ENCODE measurements at regions not wholly inside any gene's neighbourhood (a gene's known extent, or its start where the extent isn't known, plus 50 kb on each side); places are given as distances from the start of the nearest gene placed in this dataset.

GRCh38 chr5:2281446-2281845 lies 398.7 kb upstream of the IRX4 start:
- in situ Hi-C loops (cut with HindIII; ENCODE audit: low sequenced_read_pairs), result no loop called here

GRCh38 chr5:2280318-2280717 lies 397.6 kb upstream of the IRX4 start:
- in situ Hi-C loops (cut with HindIII; ENCODE audit: low sequenced_read_pairs), result no loop called here

- in situ Hi-C loops (cut with HindIII; ENCODE audit: low sequenced_read_pairs), result no loop called here
Observed at GRCh38 chr5:2278825-2279456, 396.2 kb upstream of the IRX4 start.

- in situ Hi-C loops (cut with HindIII; ENCODE audit: low sequenced_read_pairs), result no loop called here
Observed at GRCh38 chr5:2277886-2278285, 395.2 kb upstream of the IRX4 start.

- in situ Hi-C loops (cut with HindIII; ENCODE audit: low sequenced_read_pairs), result no loop called here
Observed at GRCh38 chr5:2276101-2276500, 393.4 kb upstream of the IRX4 start.

- in situ Hi-C loops (cut with HindIII; ENCODE audit: low sequenced_read_pairs), result no loop called here
Observed at GRCh38 chr5:2272755-2273154, 390.0 kb upstream of the IRX4 start.

GRCh38 chr5:2272039-2272438 lies 389.3 kb upstream of the IRX4 start:
- in situ Hi-C loops (cut with HindIII; ENCODE audit: low sequenced_read_pairs), result no loop called here

- in situ Hi-C loops (cut with HindIII; ENCODE audit: low sequenced_read_pairs), result no loop called here
Observed at GRCh38 chr5:2271316-2271715, 388.6 kb upstream of the IRX4 start.

GRCh38 chr5:2270467-2270866 lies 387.7 kb upstream of the IRX4 start:
- in situ Hi-C loops (cut with HindIII; ENCODE audit: low sequenced_read_pairs), result no loop called here

- in situ Hi-C loops (cut with HindIII; ENCODE audit: low sequenced_read_pairs), result loop anchor here (5.0 kb wide), 1 partner anchor 68 kb away; no protein-coding TSS in a partner anchor
Observed at GRCh38 chr5:2269656-2270055, 386.9 kb upstream of the IRX4 start.

GRCh38 chr5:2267991-2268390 lies 385.3 kb upstream of the IRX4 start:
- in situ Hi-C loops (cut with HindIII; ENCODE audit: low sequenced_read_pairs), result loop anchor here (5.0 kb wide), 1 partner anchor 69 kb away; no protein-coding TSS in a partner anchor

- in situ Hi-C loops (cut with HindIII; ENCODE audit: low sequenced_read_pairs), result loop anchor here (5.0 kb wide), 1 partner anchor 71 kb away; no protein-coding TSS in a partner anchor
Observed at GRCh38 chr5:2266641-2267240, 384.0 kb upstream of the IRX4 start.

- in situ Hi-C loops (cut with HindIII; ENCODE audit: low sequenced_read_pairs), result loop anchor here (5.0 kb wide), 1 partner anchor 72 kb away; no protein-coding TSS in a partner anchor
Observed at GRCh38 chr5:2265341-2265740, 382.6 kb upstream of the IRX4 start.

- in situ Hi-C loops (cut with HindIII; ENCODE audit: low sequenced_read_pairs), result no loop called here
Observed at GRCh38 chr5:2263763-2264162, 381.0 kb upstream of the IRX4 start.

- in situ Hi-C loops (cut with HindIII; ENCODE audit: low sequenced_read_pairs), result no loop called here
Observed at GRCh38 chr5:2262620-2263019, 379.9 kb upstream of the IRX4 start.

- in situ Hi-C loops (cut with HindIII; ENCODE audit: low sequenced_read_pairs), result no loop called here
Observed at GRCh38 chr5:2261004-2261703, 378.4 kb upstream of the IRX4 start.

GRCh38 chr5:2260211-2261003 lies 377.7 kb upstream of the IRX4 start:
- in situ Hi-C loops (cut with HindIII; ENCODE audit: low sequenced_read_pairs), result no loop called here

GRCh38 chr5:2259494-2260107 lies 376.9 kb upstream of the IRX4 start:
- in situ Hi-C loops (cut with HindIII; ENCODE audit: low sequenced_read_pairs), result no loop called here

GRCh38 chr5:2258861-2259260 lies 376.1 kb upstream of the IRX4 start:
- in situ Hi-C loops (cut with HindIII; ENCODE audit: low sequenced_read_pairs), result no loop called here

GRCh38 chr5:2257326-2258244 lies 374.9 kb upstream of the IRX4 start:
- in situ Hi-C loops (cut with HindIII; ENCODE audit: low sequenced_read_pairs), result no loop called here
